T-helper 1 cell treated with Interleukin-12 subunit alpha and Interleukin-12 subunit beta and Interleukin-4 antibody, amounts not matched to agents 30 μg/mL and 1 μg/mL, for 36 hours (primary cell): ENCODE measurements at regions not wholly inside any gene's neighbourhood (a gene's known extent, or its start where the extent isn't known, plus 50 kb on each side); places are given as distances from the start of the nearest gene placed in this dataset.

Experiments
- H3K27ac Mint-ChIP-seq: one replicate; pipeline ENCODE4 v1.8.0; 2021; ENCODE audit warnings: mild to moderate bottlenecking, mixed read lengths
- H3K27me3 Mint-ChIP-seq: one replicate; pipeline ENCODE4 v1.8.0; 2021; ENCODE audit warnings: low read depth, mixed read lengths
- H3K36me3 Mint-ChIP-seq: one replicate; pipeline ENCODE4 v1.8.0; 2021; ENCODE audit warnings: low read depth, mixed read lengths
- H3K4me1 Mint-ChIP-seq: one replicate; pipeline ENCODE4 v1.8.0; 2021; ENCODE audit warnings: low read depth, mixed read lengths
- H3K4me3 Mint-ChIP-seq: one replicate; pipeline ENCODE4 v1.8.0; 2021; ENCODE audit warnings: mild to moderate bottlenecking, moderate library complexity, mixed read lengths
- H3K9me3 Mint-ChIP-seq: one replicate; pipeline ENCODE4 v1.8.0; 2021; ENCODE audit warnings: mixed read lengths

- Mint-ChIP-seq H3K4me1 (no peaks in the 10 kb centered on the region), H3K27me3 (no peaks in the 10 kb centered on the region), H3K4me3 (no peak overlapping the region), H3K27ac (no peak overlapping the region), H3K9me3 (no peaks in the 10 kb centered on the region), H3K36me3 (no peaks in the 10 kb centered on the region)
Measured at GRCh38 chr3:181081930-181082329, 92.4 kb upstream of the DNAJC19 start.

- Mint-ChIP-seq H3K27me3 (peaks cover 3% of the 10 kb centered on the region), H3K27ac (no peak overlapping the region), H3K36me3 (no peaks in the 10 kb centered on the region), H3K4me1 (no peaks in the 10 kb centered on the region), H3K9me3 (no peaks in the 10 kb centered on the region), H3K4me3 (no peak overlapping the region)
Measured at GRCh38 chr3:181076558-181076957, 87.0 kb upstream of the DNAJC19 start.

GRCh38 chr3:181075098-181075497 lies 85.6 kb upstream of the DNAJC19 start:
- no peaks in the 10 kb centered on the region for H3K9me3 Mint-ChIP-seq
- no peak overlapping the region for H3K4me3 Mint-ChIP-seq
- no peak overlapping the region for H3K27ac Mint-ChIP-seq
- no peaks in the 10 kb centered on the region for H3K36me3 Mint-ChIP-seq
- no peaks in the 10 kb centered on the region for H3K4me1 Mint-ChIP-seq
- peaks cover 3% of the 10 kb centered on the region for H3K27me3 Mint-ChIP-seq

GRCh38 chr3:181066143-181067087 lies 76.9 kb upstream of the DNAJC19 start:
- Mint-ChIP-seq H3K27me3 (no peaks in the 10 kb centered on the region), H3K4me3 (no peak overlapping the region), H3K27ac (no peak overlapping the region), H3K36me3 (no peaks in the 10 kb centered on the region), H3K9me3 (no peaks in the 10 kb centered on the region), H3K4me1 (no peaks in the 10 kb centered on the region)

- H3K27ac Mint-ChIP-seq: no peak overlapping the region
- no peaks in the 10 kb centered on the region for H3K9me3 Mint-ChIP-seq
- no peak overlapping the region for H3K4me3 Mint-ChIP-seq
- no peaks in the 10 kb centered on the region for H3K27me3 Mint-ChIP-seq
- H3K36me3 Mint-ChIP-seq: no peaks in the 10 kb centered on the region
- H3K4me1 Mint-ChIP-seq: no peaks in the 10 kb centered on the region
Measured at GRCh38 chr3:181056136-181056732, 66.7 kb upstream of the DNAJC19 start.

- Mint-ChIP-seq H3K4me3 (no peak overlapping the region), H3K27me3 (no peaks in the 10 kb centered on the region), H3K4me1 (no peaks in the 10 kb centered on the region), H3K36me3 (no peaks in the 10 kb centered on the region), H3K27ac (no peak overlapping the region), H3K9me3 (no peaks in the 10 kb centered on the region)
Measured at GRCh38 chr3:181054538-181054937, 65.0 kb upstream of the DNAJC19 start.

GRCh38 chr3:181052256-181052655 lies 62.7 kb upstream of the DNAJC19 start:
- H3K36me3 Mint-ChIP-seq: no peaks in the 10 kb centered on the region
- H3K4me3 Mint-ChIP-seq: no peak overlapping the region
- H3K27ac Mint-ChIP-seq: no peak overlapping the region
- no peaks in the 10 kb centered on the region for H3K9me3 Mint-ChIP-seq
- H3K4me1 Mint-ChIP-seq: no peaks in the 10 kb centered on the region
- no peaks in the 10 kb centered on the region for H3K27me3 Mint-ChIP-seq

GRCh38 chr3:181050738-181051137 lies 61.2 kb upstream of the DNAJC19 start:
- no peak overlapping the region for H3K4me3 Mint-ChIP-seq
- H3K9me3 Mint-ChIP-seq: no peaks in the 10 kb centered on the region
- no peaks in the 10 kb centered on the region for H3K27me3 Mint-ChIP-seq
- H3K4me1 Mint-ChIP-seq: no peaks in the 10 kb centered on the region
- no peak overlapping the region for H3K27ac Mint-ChIP-seq
- H3K36me3 Mint-ChIP-seq: no peaks in the 10 kb centered on the region

GRCh38 chr3:181040030-181040429 lies 50.5 kb upstream of the DNAJC19 start:
- Mint-ChIP-seq H3K9me3 (peaks cover 5% of the 10 kb centered on the region), H3K36me3 (no peaks in the 10 kb centered on the region), H3K27me3 (no peaks in the 10 kb centered on the region), H3K27ac (no peak overlapping the region), H3K4me3 (no peak overlapping the region), H3K4me1 (no peaks in the 10 kb centered on the region)
